OCI-LY7 (cell line): ENCODE measurements at regions not wholly inside any gene's neighbourhood (a gene's known extent, or its start where the extent isn't known, plus 50 kb on each side); places are given as distances from the start of the nearest gene placed in this dataset.

ENCODE experiments used
- BruUV-seq: library from RNA; stranded (reverse); fragments of 400-500 nt; replicated peaks from 2 replicates; lab custom pipeline; 2021; lab: Mats Ljungman, UMichigan
- CTCF ChIA-PET: fragments of 300-600 bp; sonication (Branson Sonifier 250); formaldehyde crosslinking; loops from one replicate; lab custom pipeline; 2022; ENCODE audit warnings: antibody characterized with exemption; ENCODE audit not compliant: unreplicated experiment; lab: Charles Lee
- POLR2A ChIA-PET: fragments of 300-600 bp; sonication (Branson Sonifier 250); formaldehyde crosslinking; loops from one replicate; lab custom pipeline; 2022; ENCODE audit warnings: antibody characterized with exemption; lab: Charles Lee
- DNase-seq: peaks from one replicate; pipeline ENCODE4 v3.0.0-alpha.2; 2015; ENCODE audit warnings: low spot score
- H2AFZ ChIP-seq: fragments of 200-600 bp; sonication (generic), shearing (Covaris generic); 2 replicates; pipeline ENCODE4 v1.6.1; 2014; ENCODE audit warnings: mild to moderate bottlenecking, antibody characterized with exemption, low read length, moderate library complexity
- H3K27ac ChIP-seq: fragments of 200-600 bp; sonication (generic); 2 replicates; pipeline ENCODE4 v1.5.1; 2014; ENCODE audit warnings: mixed run types, low read depth, mild to moderate bottlenecking, moderate library complexity, low read length, inconsistent platforms; ENCODE audit not compliant: poor library complexity, severe bottlenecking
- H3K36me3 ChIP-seq: fragments of 200-600 bp; sonication (generic); 2 replicates; pipeline ENCODE4 v1.6.1; 2014; ENCODE audit warnings: mild to moderate bottlenecking, antibody characterized with exemption, low read length, moderate library complexity, mixed read lengths; ENCODE audit not compliant: insufficient read depth
- H3K4me1 ChIP-seq: fragments of 200-600 bp; sonication (generic); 2 replicates; pipeline ENCODE4 v1.5.1; 2014; ENCODE audit warnings: mild to moderate bottlenecking, low read length; ENCODE audit not compliant: insufficient read depth, poor library complexity, severe bottlenecking
- H3K4me2 ChIP-seq: fragments of 200-600 bp; sonication (generic); 2 replicates; pipeline ENCODE4 v1.6.1; 2014; ENCODE audit warnings: mild to moderate bottlenecking, low read length
- H3K4me3 ChIP-seq: fragments of 200-600 bp; sonication (generic); 2 replicates; pipeline ENCODE4 v1.5.1; 2014; ENCODE audit warnings: mild to moderate bottlenecking, low read depth, low read length; ENCODE audit not compliant: poor library complexity, severe bottlenecking
- H3K79me2 ChIP-seq: fragments of 200-600 bp; sonication (generic); 2 replicates; pipeline ENCODE4 v1.6.1; 2016; ENCODE audit warnings: low read depth, mild to moderate bottlenecking, low read length, moderate library complexity, mixed read lengths; ENCODE audit not compliant: insufficient read depth
- H3K9me2 ChIP-seq: fragments of 200-600 bp; sonication (generic); 2 replicates; pipeline ENCODE4 v1.6.1; 2016; ENCODE audit warnings: mild to moderate bottlenecking, low read length, mixed read lengths; ENCODE audit not compliant: insufficient read depth
- H3K9me3 ChIP-seq: fragments of 200-600 bp; sonication (generic); 2 replicates; pipeline ENCODE4 v1.6.1; 2014; ENCODE audit warnings: mild to moderate bottlenecking, mixed run types, low read length, mixed read lengths
- H4K20me1 ChIP-seq: fragments of 200-600 bp; sonication (generic); 2 replicates; pipeline ENCODE4 v1.6.1; 2014; ENCODE audit warnings: mild to moderate bottlenecking, antibody characterized with exemption, low read length, moderate library complexity, mixed read lengths; ENCODE audit not compliant: insufficient read depth
- CTCF ChIP-seq: fragments of 200-600 bp; sonication (generic); conservative IDR thresholded peaks from 2 replicates; pipeline ENCODE4 v1.5.1; 2014; ENCODE audit warnings: mild to moderate bottlenecking, antibody characterized with exemption, low read length, moderate library complexity, mixed read lengths
- EZH2phosphoT487 ChIP-seq: fragments of 200-600 bp; sonication (generic); IDR thresholded peaks from 2 replicates; pipeline ENCODE4 v1.6.1; 2018; ENCODE audit warnings: low read depth, borderline replicate concordance, mild to moderate bottlenecking, mixed run types, antibody characterized with exemption, low read length, moderate library complexity, mixed read lengths
- intact Hi-C: fragments of 100-400 bp; cut with micrococcal nuclease; formaldehyde crosslinking; loops from one replicate; pipeline ENCODE4 v1.10.0; 2022; ENCODE audit not compliant: unreplicated experiment

GRCh38 chr13:80250213-80250810 is 90.6 kb downstream of the SPRY2 start:
- Histone ChIP-seq H3K36me3 (no peaks in the 10 kb centered on the region), H3K4me3 (no peak overlapping the region), H4K20me1 (no peaks in the 10 kb centered on the region), H3K79me2 (no peaks in the 10 kb centered on the region), H3K4me2 (no peak overlapping the region), H3K27ac (no peak overlapping the region), H2AFZ (no peak overlapping the region), H3K4me1 (no peaks in the 10 kb centered on the region), H3K9me2 (no peaks in the 10 kb centered on the region), H3K9me3 (no peaks in the 10 kb centered on the region)
- TF ChIP-seq CTCF: no peak
- TF ChIP-seq EZH2phosphoT487: no peak
- no peak for DNase-seq
- POLR2A ChIA-PET: interaction anchor here (0.7 kb wide), 1 partner anchor 336 kb away, joined by 3 read pairs; no protein-coding TSS in a partner anchor
- no TSS peak for BruUV-seq
- CTCF ChIA-PET: no interaction called here
- intact Hi-C loops: no loop called here

GRCh38 chr13:80249516-80250212 is 91.3 kb downstream of the SPRY2 start:
- ChIA-PET POLR2A (interaction anchor here (0.6 to 0.7 kb wide), 2 partner anchors 303 to 336 kb away, joined by 3 read pairs; no protein-coding TSS in a partner anchor), CTCF (no interaction called here)
- no peak for DNase-seq
- no peak overlapping the region for H2AFZ ChIP-seq
- H3K9me3 ChIP-seq: no peaks in the 10 kb centered on the region
- H3K27ac ChIP-seq: no peak overlapping the region
- no peaks in the 10 kb centered on the region for H3K79me2 ChIP-seq
- intact Hi-C loops: no loop called here
- no peak overlapping the region for H3K4me2 ChIP-seq
- no peaks in the 10 kb centered on the region for H4K20me1 ChIP-seq
- TF ChIP-seq CTCF: no peak
- no peak for TF ChIP-seq EZH2phosphoT487
- no peaks in the 10 kb centered on the region for H3K36me3 ChIP-seq
- H3K9me2 ChIP-seq: no peaks in the 10 kb centered on the region
- H3K4me3 ChIP-seq: no peak overlapping the region
- H3K4me1 ChIP-seq: no peaks in the 10 kb centered on the region
- no TSS peak for BruUV-seq
